Epidermal melanocyte (primary cell): ENCODE measurements at regions not wholly inside any gene's neighbourhood (a gene's known extent, or its start where the extent isn't known, plus 50 kb on each side); places are given as distances from the start of the nearest gene placed in this dataset.
A peak's percentile ranks its signal among the peaks of the same experiment; 100 is the strongest.
"Not testable (repeated sequence)": the region's sequence is repeated elsewhere in the genome, so short reads cannot be mapped to it uniquely, and the experiment has no call there.

ENCODE experiments used
- DNase-seq: peaks from one replicate; pipeline ENCODE4 v3.0.0; 2011; ENCODE audit warnings: low spot score; ENCODE audit not compliant: insufficient read length

DNA sequence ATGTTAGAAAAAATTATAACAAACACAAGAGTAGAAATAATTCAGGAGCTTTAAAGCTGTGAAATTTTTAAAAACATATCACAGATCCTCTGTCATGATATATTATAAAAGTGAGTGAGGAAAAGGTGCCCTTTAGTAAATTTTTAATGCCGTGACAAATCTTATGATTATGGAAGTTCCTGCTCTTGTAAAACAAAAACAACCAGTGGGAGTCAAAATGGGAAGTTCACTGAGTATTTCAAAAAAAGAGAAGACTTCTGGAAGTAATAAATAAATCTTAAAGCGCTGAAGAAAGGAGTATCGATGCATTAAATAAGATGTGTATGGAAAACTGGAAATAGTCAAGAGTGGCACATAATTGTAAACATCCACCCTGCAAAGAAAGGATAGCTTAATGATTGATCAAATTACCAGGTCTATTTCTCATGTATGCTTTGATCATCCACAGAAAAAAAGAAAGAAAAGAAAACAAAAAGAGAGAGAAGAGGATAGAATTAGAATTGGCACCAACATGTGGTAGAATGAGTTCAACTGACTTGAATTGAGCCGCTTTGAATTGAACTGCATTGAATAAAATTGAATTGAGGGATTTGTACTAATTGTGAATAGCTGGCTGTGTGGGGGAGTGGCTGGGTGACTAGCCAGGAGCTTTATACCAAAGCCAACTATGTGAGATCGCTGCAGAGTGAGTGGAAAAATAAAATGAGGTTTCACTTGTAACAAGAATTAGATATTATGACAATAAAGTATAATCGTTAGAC lies 647.6 kb upstream of the SPRY2 start:
- DNase-seq, result no peak

DNA sequence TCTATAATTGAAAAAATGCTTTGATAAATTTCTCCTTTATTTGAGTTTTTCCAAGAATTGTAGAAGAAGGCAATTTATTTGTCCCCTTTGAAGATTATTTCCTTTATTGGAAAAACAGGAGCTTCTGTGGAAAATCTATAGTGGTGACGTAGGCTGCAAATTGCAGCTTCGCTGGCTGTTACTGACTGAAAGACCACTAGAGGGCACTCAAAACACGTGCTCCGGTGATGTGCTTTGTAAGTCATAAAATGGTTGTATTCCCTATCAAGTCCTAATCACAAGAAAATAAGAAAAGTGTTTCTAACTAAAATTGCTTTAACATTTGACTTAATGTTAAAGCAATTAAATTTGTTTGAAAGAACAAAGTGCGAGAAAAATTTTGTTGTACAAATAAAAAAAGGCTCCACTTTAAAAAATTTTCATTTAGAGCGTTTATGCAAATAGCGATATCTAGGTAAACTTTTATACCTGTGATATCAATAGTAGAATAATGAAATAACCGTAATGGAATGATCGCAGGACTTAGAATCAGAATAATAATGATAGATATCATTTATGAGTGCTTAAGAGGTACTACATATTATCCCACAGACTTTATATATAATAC lies 638.2 kb upstream of the SPRY2 start:
- no peak for DNase-seq

- DNase-seq, result no peak
Measured at GRCh38 chr13:80977168-80977567, 636.2 kb upstream of the SPRY2 start.

DNA sequence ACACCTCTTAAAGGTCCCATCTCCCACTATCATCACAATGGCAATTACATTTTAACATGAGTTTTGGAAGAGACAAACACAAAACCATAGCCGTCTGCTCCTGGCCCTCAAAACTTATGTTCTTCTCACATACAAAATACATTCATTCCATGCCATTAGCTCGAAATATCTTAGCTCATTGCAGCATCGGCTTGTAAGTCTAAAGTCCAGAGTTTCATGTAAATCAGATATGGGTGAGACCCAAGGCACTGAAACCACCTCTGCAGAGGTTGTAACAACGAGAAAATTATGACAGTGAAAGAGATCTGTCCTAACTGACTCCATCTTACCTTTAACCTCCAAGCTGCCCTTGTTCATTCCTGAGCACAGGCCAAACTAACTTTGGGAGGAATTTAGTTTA lies 635.0 kb upstream of the SPRY2 start:
- no peak for DNase-seq

GRCh38 chr13:80973721-80974120 lies 632.8 kb upstream of the SPRY2 start:
- DNase-seq, result no peak

- no peak for DNase-seq
Measured at GRCh38 chr13:80972857-80973478, 632.0 kb upstream of the SPRY2 start.

- no peak for DNase-seq
Measured at GRCh38 chr13:80965097-80965496, 624.2 kb upstream of the SPRY2 start.

DNA sequence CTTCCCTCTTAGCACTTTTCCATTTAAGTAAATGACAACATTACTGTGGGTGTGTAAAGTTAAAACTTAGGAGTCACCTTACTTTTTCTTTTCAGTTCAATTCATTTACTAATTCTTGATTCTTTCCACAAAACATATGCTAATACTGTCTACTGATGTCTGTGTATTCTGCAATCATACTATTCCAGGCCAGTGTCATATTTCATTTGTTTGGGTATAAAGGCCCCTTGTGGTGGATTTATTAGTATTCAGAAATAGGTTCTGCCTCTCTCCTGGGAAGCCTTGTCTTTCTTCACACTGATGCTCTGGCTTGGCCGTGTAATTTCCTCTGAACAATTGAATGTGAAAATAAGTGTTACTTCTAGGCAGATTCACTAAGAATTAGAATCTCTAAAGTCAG lies 621.9 kb upstream of the SPRY2 start:
- DNase-seq, result no peak

- no peak for DNase-seq
Measured at GRCh38 chr13:80962173-80962572, 621.2 kb upstream of the SPRY2 start.

- no peak for DNase-seq
Measured at GRCh38 chr13:80957019-80957655, 616.2 kb upstream of the SPRY2 start.

DNA sequence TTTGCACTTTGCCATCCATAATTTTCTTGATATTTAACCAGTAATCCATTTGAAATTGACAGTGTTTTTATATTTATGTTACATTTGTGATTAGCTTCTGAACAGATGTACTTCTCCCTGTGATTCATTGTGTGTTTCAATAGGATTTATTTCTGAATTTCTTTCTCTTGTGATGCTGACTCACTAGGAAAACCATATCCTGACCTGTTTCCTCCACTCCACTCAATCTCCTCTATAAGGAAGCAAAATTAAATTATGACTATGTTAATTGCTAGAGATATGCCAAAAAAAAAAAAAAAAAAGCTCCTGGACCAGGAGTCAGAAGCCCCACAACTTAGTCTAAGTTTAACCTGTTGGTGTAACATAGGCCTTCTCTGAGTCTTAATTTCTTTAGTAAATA lies 614.6 kb upstream of the SPRY2 start:
- DNase-seq, result no peak

- DNase-seq, result no peak
Measured at GRCh38 chr13:80952158-80952557, 611.2 kb upstream of the SPRY2 start.

DNA sequence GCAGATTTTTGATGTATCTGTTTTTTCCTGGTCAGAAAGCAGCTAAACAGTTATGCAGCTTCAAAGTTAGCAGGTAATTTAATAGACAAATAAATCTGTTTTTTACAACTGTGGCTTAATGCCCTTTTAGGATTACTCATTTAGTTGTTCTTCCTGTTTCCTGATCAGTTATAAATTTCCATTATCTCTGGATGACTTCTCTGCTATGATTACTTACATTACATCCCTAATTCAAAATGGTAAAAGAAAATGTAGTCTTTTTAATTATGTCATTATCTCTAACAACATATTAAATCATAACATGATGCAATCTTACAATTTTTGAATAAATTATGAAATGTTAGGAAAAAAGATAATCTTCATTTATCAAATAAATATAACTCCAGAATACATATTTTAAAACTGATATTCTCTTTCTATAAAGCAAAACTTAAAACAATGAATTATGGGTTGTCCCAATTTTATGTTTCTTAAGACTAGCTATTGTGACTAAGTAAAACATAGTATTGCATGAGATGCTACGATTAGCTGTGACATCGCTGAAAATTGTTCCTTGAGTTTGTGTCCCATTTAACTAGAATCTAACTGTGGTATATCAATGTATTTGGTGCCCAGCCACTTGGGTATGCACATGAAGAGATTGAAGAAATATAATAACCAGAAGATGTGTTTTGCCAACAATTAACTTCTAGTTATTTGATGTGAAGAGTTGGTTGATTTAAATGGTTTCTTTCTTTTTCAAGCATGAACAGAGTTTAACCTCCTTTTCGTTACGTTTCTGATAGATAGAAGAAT lies 605.3 kb upstream of the SPRY2 start:
- DNase-seq, result no peak

- peak; percentile 21 for DNase-seq
Measured at GRCh38 chr13:80945328-80945727, 604.4 kb upstream of the SPRY2 start.

GRCh38 chr13:80939581-80939980 lies 598.7 kb upstream of the SPRY2 start:
- DNase-seq, result no peak

GRCh38 chr13:80931766-80932165 lies 590.8 kb upstream of the SPRY2 start:
- no peak for DNase-seq

DNA sequence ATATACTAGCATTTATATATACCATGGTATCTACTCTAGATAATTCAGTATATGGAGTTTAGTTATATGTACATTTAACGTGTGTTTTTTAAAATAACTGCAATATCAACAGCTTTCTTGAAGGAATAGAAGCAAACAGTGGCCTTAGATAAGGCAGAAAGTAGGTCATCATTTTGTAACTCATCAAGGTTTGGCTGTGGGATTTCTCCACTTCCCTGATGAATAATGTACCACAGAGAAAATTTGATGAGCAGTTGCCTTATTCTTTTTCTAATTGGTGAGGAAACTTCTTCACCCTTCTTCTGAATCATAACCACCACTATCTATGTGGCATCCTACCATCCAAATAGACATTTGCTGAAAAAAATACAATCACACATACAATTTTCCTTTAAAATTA lies 590.2 kb upstream of the SPRY2 start:
- DNase-seq, result no peak

- no peak for DNase-seq
Measured at GRCh38 chr13:80928241-80928640, 587.3 kb upstream of the SPRY2 start.

DNA sequence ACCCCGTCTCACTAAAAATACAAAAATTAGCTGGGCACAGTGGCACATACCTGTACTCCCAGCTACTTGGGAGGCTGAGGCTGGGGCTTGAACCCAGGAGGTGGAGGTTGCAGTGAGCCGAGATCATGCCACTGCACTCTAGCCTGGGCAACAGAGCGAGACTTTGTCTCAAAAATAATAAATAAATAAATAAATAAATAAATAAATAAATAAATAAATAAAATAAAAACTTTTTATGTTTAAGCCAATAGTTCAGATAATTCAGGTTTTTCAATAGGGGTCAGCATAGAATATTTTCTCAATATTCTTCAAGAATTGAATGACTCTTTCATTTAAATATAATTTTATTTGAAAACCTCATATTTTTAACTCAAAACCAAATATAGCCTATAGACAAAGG lies 585.1 kb upstream of the SPRY2 start:
- DNase-seq, result not testable (repeated sequence)

DNA sequence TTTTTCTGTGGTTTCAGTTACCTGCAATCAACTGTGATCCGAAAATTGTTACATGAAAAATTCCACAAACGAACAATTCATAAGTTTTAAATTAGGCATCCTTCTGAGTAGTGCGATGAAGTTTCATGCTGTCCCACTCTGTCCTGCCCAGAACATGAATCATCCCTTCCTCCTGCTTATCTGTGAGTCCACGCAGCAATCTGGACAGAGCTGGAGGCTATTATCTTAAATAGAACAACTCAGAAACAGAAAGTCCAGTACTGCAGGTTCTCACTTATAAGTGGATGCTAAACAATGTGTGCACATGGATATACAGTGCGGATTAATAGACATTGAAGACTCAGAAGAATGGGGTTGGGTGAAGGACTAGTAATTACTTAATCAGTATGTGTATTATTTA lies 583.7 kb upstream of the SPRY2 start:
- no peak for DNase-seq

GRCh38 chr13:80923907-80924306 lies 583.0 kb upstream of the SPRY2 start:
- DNase-seq, result no peak

DNA sequence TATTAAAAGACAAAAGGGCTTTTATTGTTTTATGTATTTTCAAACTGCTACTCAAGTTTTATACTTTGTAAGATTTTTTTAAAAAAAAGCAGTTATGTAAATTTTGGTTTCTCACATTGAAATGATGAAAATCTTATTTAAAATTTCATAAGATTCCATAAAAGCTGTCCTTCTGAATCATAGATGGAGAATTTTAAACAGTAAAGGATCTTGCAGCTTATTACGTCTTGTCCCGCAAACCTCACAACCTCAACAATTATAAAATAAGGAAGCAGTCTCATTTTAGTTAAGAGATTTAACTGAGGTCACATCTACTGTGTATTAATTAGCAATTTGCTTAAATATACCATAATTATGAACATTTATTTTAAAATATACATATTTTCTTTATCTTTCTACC lies 581.0 kb upstream of the SPRY2 start:
- DNase-seq, result no peak
